Central memory CD8-positive, alpha-beta T cell (primary cell): ENCODE measurements at regions not wholly inside any gene's neighbourhood (a gene's known extent, or its start where the extent isn't known, plus 50 kb on each side); places are given as distances from the start of the nearest gene placed in this dataset.
"Not testable (repeated sequence)": the region's sequence is repeated elsewhere in the genome, so short reads cannot be mapped to it uniquely, and the experiment has no call there.

Experiments used
- ATAC-seq: fragments of 150-1000 bp; cut with Tn5 transposase; replicated peaks from 2 replicates; pipeline ENCODE4 v1.10.0; 2022; ENCODE audit warnings: mild to moderate bottlenecking, moderate FRiP score, moderate number of reproducible peaks; ENCODE audit not compliant: poor library complexity, severe bottlenecking; ENCODE audit errors: extremely low read depth
- DNase-seq, 2 donors: peaks; one replicate each; pipeline ENCODE4 v3.0.0; 2021; ENCODE audit warnings: low spot score in 2 of 2
- H3K27ac Mint-ChIP-seq: one replicate; pipeline ENCODE4 v1.8.0; 2022; ENCODE audit warnings: low read depth, mild to moderate bottlenecking, moderate library complexity, mixed read lengths
- H3K27me3 Mint-ChIP-seq: one replicate; pipeline ENCODE4 v1.8.0; 2022; ENCODE audit warnings: mixed read lengths
- H3K36me3 Mint-ChIP-seq: one replicate; pipeline ENCODE4 v1.8.0; 2022; ENCODE audit warnings: mild to moderate bottlenecking, moderate library complexity, mixed read lengths; ENCODE audit not compliant: insufficient read depth
- H3K4me1 Mint-ChIP-seq: one replicate; pipeline ENCODE4 v1.8.0; 2022; ENCODE audit warnings: mixed read lengths
- H3K4me3 Mint-ChIP-seq: one replicate; pipeline ENCODE4 v1.8.0; 2022; ENCODE audit warnings: mild to moderate bottlenecking, moderate library complexity, mixed read lengths
- H3K9me3 Mint-ChIP-seq: one replicate; pipeline ENCODE4 v1.8.0; 2022; ENCODE audit warnings: mixed read lengths

DNA sequence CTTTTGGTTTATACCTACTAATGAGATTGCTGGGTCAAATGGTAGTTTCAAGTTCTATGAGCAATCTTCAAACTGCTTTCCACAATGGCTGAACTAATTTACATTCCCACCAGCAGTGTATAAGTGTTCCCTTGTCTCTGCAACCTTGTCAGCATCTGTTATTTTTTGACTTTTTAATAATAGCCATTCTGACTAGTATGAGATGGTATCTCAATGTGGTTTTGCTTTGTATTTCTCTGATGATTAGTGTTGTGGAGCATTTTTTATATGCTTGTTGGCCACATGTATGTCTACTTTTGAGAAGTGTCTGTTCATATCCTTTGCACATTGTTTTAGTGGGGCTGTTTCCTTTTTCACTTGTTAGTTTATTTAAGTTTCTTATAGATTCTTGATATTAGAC, 449.3 kb upstream of the ATP11B start:
- not testable (repeated sequence) for H3K27me3 Mint-ChIP-seq, H3K4me1 Mint-ChIP-seq, H3K9me3 Mint-ChIP-seq, H3K27ac Mint-ChIP-seq, ATAC-seq, H3K36me3 Mint-ChIP-seq, H3K4me3 Mint-ChIP-seq, DNase-seq

DNA sequence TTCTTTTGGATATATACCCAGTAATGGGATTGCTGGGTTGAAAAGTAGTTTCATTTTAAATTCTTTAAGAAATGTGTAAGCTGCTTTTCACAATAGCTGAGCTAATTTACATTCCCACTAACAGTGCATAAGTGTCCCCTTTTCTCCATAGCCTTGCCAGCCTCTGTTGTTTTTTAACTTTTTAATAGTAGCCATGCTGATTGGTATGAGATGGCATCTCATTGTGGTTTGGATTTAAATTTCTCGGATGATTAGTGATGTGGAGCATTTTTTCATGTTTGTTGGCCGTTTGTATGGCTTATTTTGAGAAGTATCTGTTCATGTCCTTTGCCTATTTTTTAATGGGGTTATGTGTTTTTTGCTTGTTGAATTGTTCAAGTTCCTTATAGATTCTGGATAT, 444.3 kb upstream of the ATP11B start:
- H3K9me3 Mint-ChIP-seq = no peaks in the 10 kb centered on the region
- DNase-seq (no peak), ATAC-seq (no peak)
- H3K27me3 Mint-ChIP-seq = no peaks in the 10 kb centered on the region
- H3K4me1 Mint-ChIP-seq = no peaks in the 10 kb centered on the region
- no peak overlapping the region for H3K4me3 Mint-ChIP-seq
- no peak overlapping the region for H3K27ac Mint-ChIP-seq
- no peaks in the 10 kb centered on the region for H3K36me3 Mint-ChIP-seq

- H3K4me1 Mint-ChIP-seq = no peaks in the 10 kb centered on the region
- no peaks in the 10 kb centered on the region for H3K36me3 Mint-ChIP-seq
- ATAC-seq (no peak), DNase-seq (no peak)
- no peaks in the 10 kb centered on the region for H3K27me3 Mint-ChIP-seq
- no peak overlapping the region for H3K27ac Mint-ChIP-seq
- no peak overlapping the region for H3K4me3 Mint-ChIP-seq
- H3K9me3 Mint-ChIP-seq = no peaks in the 10 kb centered on the region
Observed at GRCh38 chr3:182349951-182350517, 443.3 kb upstream of the ATP11B start.

- H3K36me3 Mint-ChIP-seq = no peaks in the 10 kb centered on the region
- H3K27me3 Mint-ChIP-seq = no peaks in the 10 kb centered on the region
- H3K4me1 Mint-ChIP-seq = no peaks in the 10 kb centered on the region
- H3K9me3 Mint-ChIP-seq = peaks cover 3% of the 10 kb centered on the region
- H3K27ac Mint-ChIP-seq = no peak overlapping the region
- H3K4me3 Mint-ChIP-seq = no peak overlapping the region
- ATAC-seq (no peak), DNase-seq (no peak)
Observed at GRCh38 chr3:182357928-182358327, 435.4 kb upstream of the ATP11B start.

DNA sequence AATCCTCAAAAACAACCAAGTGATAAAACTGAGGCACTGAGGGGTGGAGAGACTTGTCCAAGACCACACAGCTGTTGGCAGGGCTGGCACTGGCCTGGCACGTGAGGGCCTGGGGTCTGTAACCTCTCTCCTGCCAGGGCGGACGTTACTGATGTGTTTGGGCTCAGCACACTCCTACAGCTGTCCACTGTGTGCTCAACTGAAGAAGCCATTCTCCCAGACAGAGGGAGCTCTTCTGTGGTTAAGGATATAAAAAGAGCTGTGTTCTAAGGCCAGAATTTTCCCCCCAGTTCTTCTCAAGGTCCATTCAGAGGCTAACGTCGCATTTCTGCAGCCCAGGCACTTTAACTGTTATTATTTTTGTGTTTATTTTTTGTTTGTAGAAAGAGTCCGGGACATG, 429.0 kb upstream of the ATP11B start:
- no peaks in the 10 kb centered on the region for H3K36me3 Mint-ChIP-seq
- ATAC-seq (no peak), DNase-seq (no peak)
- no peaks in the 10 kb centered on the region for H3K27me3 Mint-ChIP-seq
- H3K4me1 Mint-ChIP-seq = no peaks in the 10 kb centered on the region
- H3K9me3 Mint-ChIP-seq = peaks cover 5% of the 10 kb centered on the region
- no peak overlapping the region for H3K27ac Mint-ChIP-seq
- no peak overlapping the region for H3K4me3 Mint-ChIP-seq

DNA sequence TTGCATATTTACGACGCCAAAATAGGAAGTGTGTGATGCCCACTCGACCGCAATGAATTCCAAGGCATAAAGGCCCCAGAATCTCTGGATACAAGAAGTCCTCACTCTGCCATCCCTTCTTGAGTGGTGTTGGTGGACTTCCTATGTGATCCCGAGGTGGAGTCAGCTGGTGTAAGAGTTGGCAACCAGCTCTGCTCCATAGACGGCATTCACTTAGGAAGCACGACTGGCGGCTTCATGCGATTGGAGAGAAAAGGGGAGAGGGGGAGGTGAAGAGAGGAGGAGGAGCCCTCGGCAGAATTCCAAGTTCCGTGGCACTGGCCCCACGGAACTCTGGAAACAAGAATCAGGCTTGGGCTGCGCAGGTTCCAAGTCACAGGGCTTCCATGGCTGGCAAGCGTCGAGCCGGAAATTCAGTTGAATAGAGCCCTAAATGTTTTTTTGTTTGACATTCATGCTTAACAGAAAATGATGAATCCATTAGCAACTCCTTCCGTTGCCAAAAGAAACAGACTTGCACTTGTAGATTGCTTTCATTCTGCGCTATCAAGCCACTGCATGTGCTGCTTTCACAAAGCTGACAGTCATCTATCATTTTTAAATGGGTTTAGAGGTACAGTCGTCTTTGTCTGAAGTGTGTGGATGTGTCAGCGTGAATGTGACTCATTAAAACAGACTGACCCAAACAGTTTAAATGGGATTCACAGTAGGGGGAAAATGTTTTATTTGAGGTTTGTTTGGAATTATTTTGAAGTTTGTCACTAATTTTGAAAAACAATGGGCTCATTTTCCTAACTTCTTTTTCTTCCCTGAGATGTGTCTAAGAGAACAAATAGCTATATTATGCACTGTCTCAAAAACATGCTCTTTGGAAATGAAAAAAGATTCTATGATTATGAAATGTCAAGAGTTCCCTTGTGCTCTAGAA, 428.3 kb upstream of the ATP11B start:
- DNase-seq = no peak
- H3K4me3 Mint-ChIP-seq = no peak overlapping the region
- H3K4me1 Mint-ChIP-seq = no peaks in the 10 kb centered on the region
- H3K27ac Mint-ChIP-seq = no peak overlapping the region
- no peaks in the 10 kb centered on the region for H3K27me3 Mint-ChIP-seq
- H3K36me3 Mint-ChIP-seq = no peaks in the 10 kb centered on the region
- ATAC-seq = no peak
- peaks cover 5% of the 10 kb centered on the region for H3K9me3 Mint-ChIP-seq

GRCh38 chr3:182366746-182367145, 426.6 kb upstream of the ATP11B start:
- Mint-ChIP-seq H3K27me3 (no peaks in the 10 kb centered on the region), H3K9me3 (peaks cover 5% of the 10 kb centered on the region), H3K36me3 (no peaks in the 10 kb centered on the region), H3K4me3 (no peak overlapping the region), H3K27ac (no peak overlapping the region), H3K4me1 (no peaks in the 10 kb centered on the region)
- no peak for DNase-seq
- ATAC-seq = no peak

GRCh38 chr3:182369861-182370260, 423.4 kb upstream of the ATP11B start:
- no peak overlapping the region for H3K27ac Mint-ChIP-seq

GRCh38 chr3:182370949-182371348, 422.4 kb upstream of the ATP11B start:
- Mint-ChIP-seq H3K4me3 (no peak overlapping the region), H3K4me1 (no peaks in the 10 kb centered on the region), H3K27ac (no peak overlapping the region), H3K27me3 (no peaks in the 10 kb centered on the region), H3K36me3 (peaks cover 3% of the 10 kb centered on the region), H3K9me3 (peaks cover 6% of the 10 kb centered on the region)
- ATAC-seq (no peak), DNase-seq (no peak)

More at GRCh38 chr3:182369861-182370260, 423.4 kb upstream of the ATP11B start:
- no peaks in the 10 kb centered on the region for H3K36me3 Mint-ChIP-seq
- DNase-seq = no peak
- H3K27me3 Mint-ChIP-seq = no peaks in the 10 kb centered on the region
- H3K4me1 Mint-ChIP-seq = no peaks in the 10 kb centered on the region
- H3K4me3 Mint-ChIP-seq = no peak overlapping the region
- ATAC-seq = no peak
- H3K9me3 Mint-ChIP-seq = peaks cover 4% of the 10 kb centered on the region

GRCh38 chr3:182375916-182376315, 417.4 kb upstream of the ATP11B start:
- no peak for ATAC-seq
- no peak overlapping the region for H3K27ac Mint-ChIP-seq
- no peaks in the 10 kb centered on the region for H3K4me1 Mint-ChIP-seq
- no peaks in the 10 kb centered on the region for H3K27me3 Mint-ChIP-seq
- H3K4me3 Mint-ChIP-seq = no peak overlapping the region
- no peak for DNase-seq
- peaks cover 5% of the 10 kb centered on the region for H3K36me3 Mint-ChIP-seq
- H3K9me3 Mint-ChIP-seq = peaks cover 6% of the 10 kb centered on the region

DNA sequence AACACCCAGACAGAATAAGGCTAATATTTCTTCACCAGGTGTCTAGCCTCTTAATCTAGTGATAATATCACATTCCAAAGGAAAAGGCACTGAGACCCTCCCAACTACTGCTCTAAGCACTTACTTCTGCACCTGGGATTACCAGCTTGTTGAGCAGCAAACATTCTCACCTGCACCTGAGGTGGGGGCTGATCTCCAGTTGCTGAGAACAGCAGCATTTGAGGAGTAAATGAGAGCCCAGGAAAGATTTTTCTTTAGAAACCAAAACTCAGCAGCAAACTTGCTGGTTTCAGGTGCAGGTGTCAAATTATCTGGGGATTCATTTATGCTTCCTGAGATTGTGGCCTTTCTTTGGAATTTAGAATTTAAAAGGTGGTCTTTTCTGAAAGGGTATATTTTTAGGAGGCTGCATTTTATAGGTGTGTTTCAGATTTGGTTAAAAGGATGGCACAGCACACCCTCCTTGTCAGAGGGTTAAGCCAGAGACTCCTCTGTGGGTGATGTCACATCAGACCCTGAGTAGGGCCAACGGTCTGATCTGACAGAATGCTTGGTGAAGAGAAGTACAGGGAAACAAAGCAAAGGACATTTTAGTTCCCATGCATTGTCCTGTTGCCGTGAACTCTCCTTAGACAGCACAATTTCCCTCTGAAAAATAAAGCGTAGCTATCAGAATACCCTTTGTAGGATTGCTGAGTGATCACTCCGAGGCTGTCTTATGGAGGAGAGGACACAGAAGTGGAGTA, 411.0 kb upstream of the ATP11B start:
- no peaks in the 10 kb centered on the region for H3K27me3 Mint-ChIP-seq
- H3K36me3 Mint-ChIP-seq = peaks cover 2% of the 10 kb centered on the region

DNA sequence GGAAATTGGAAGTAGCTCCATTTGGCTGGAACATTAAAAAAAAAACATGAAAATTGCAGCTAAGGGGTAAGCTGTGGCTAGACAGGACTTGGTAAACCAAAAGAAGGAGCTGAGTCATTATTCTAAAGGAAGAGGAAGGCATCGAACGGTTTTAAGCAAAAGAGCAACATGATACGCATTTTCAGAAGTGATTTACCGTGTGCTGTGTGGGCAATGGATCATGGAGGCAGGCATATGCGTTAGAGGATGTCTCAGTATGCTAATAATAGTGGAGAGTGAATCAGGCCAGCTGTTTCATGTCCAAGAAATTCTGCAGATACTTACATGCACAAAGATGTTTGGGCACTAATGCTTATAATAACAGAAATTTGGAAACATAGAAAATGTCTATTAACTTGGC, 409.1 kb upstream of the ATP11B start:
- Mint-ChIP-seq H3K27me3 (no peaks in the 10 kb centered on the region), H3K4me1 (no peaks in the 10 kb centered on the region), H3K36me3 (peaks cover 2% of the 10 kb centered on the region), H3K27ac (no peak overlapping the region), H3K9me3 (peaks cover 11% of the 10 kb centered on the region), H3K4me3 (no peak overlapping the region)
- no peak for DNase-seq
- ATAC-seq = no peak

More for the DNA sequence above, 411.0 kb upstream of the ATP11B start:
- DNase-seq = no peak
- ATAC-seq = no peak
- Mint-ChIP-seq H3K4me1 (no peaks in the 10 kb centered on the region), H3K9me3 (peaks cover 5% of the 10 kb centered on the region), H3K27ac (no peak overlapping the region), H3K4me3 (no peak overlapping the region)
